ENCODE measurements at regions not wholly inside any gene's neighbourhood (a gene's known extent, or its start where the extent isn't known, plus 50 kb on each side); places are given as distances from the start of the nearest gene placed in this dataset.

GRCh38 chr6:7672066-7673062, 53.5 kb upstream of the BMP6 start:
- H3K4me3 ChIP-seq (ENCODE audit: low read depth, low read length): no peak overlapping the region
- H3K4me1 ChIP-seq: no peaks in the 10 kb centered on the region
- no peaks in the 10 kb centered on the region for H3K36me3 ChIP-seq
- no peak for TF ChIP-seq CTCF (IDR thresholded peaks at IDR 0.05; ENCODE audit: low read depth, low read length)
- peaks cover 11% of the 10 kb centered on the region; the same call in 1 of the 2 replicates for H3K27me3 ChIP-seq
- DNase-seq: no peak
- no peaks in the 10 kb centered on the region; the same call in 1 of the 2 replicates for H3K9me3 ChIP-seq

- Histone ChIP-seq H3K9me3 (no peaks in the 10 kb centered on the region; the same call in 1 of the 2 replicates), H3K4me3 (ENCODE audit: low read depth, low read length) (no peak overlapping the region), H3K27me3 (peaks cover 11% of the 10 kb centered on the region; the same call in 1 of the 2 replicates), H3K4me1 (no peaks in the 10 kb centered on the region), H3K36me3 (no peaks in the 10 kb centered on the region)
- DNase-seq: no peak
- TF ChIP-seq CTCF (IDR thresholded peaks at IDR 0.05; ENCODE audit: low read depth, low read length): no peak
These were observed 52.8 kb upstream of the BMP6 start for GRCh38 chr6:7673063-7673536.

- no peaks in the 10 kb centered on the region for H3K36me3 ChIP-seq
- peaks cover 11% of the 10 kb centered on the region; the same call in 1 of the 2 replicates for H3K27me3 ChIP-seq
- TF ChIP-seq CTCF (IDR thresholded peaks at IDR 0.05; ENCODE audit: low read depth, low read length): no peak
- no peaks in the 10 kb centered on the region; the same call in 1 of the 2 replicates for H3K9me3 ChIP-seq
- no peaks in the 10 kb centered on the region for H3K4me1 ChIP-seq
- H3K4me3 ChIP-seq (ENCODE audit: low read depth, low read length): no peak overlapping the region
- no peak for DNase-seq
These were observed 51.6 kb upstream of the BMP6 start for GRCh38 chr6:7674291-7674690.

GRCh38 chr6:7675353-7675945, 50.5 kb upstream of the BMP6 start:
- H3K9me3 ChIP-seq: no peaks in the 10 kb centered on the region; the same call in 1 of the 2 replicates
- no peak for TF ChIP-seq CTCF (IDR thresholded peaks at IDR 0.05; ENCODE audit: low read depth, low read length)
- H3K36me3 ChIP-seq: no peaks in the 10 kb centered on the region
- no peak overlapping the region for H3K4me3 ChIP-seq (ENCODE audit: low read depth, low read length)
- H3K27me3 ChIP-seq: peaks cover 12% of the 10 kb centered on the region
- no peaks in the 10 kb centered on the region for H3K4me1 ChIP-seq
- DNase-seq: no peak

Data from BE2C (cell line).